Ascending aorta (tissue), 2 donors: ENCODE measurements at regions not wholly inside any gene's neighbourhood (a gene's known extent, or its start where the extent isn't known, plus 50 kb on each side); places are given as distances from the start of the nearest gene placed in this dataset.

Experiments
- DNase-seq, 2 donors: peaks; one replicate each; pipeline ENCODE4 v3.0.0-alpha.2; 2019; ENCODE audit warnings: low spot score in 2 of 2
- H3K27ac ChIP-seq, 2 donors: fragments of 200-600 bp; sonication (generic); one replicate each; pipeline ENCODE4 v1.5.1; 2016 to 2017; ENCODE audit warnings: mild to moderate bottlenecking in 1 of 2
- H3K27me3 ChIP-seq: fragments of 200-600 bp; sonication (generic); one replicate; pipeline ENCODE4 v1.5.1; 2017
- H3K36me3 ChIP-seq, 2 donors: fragments of 200-600 bp; sonication (generic); one replicate each; pipeline ENCODE4 v1.5.1; 2016
- H3K4me1 ChIP-seq, 2 donors: fragments of 200-600 bp; sonication (generic); one replicate each; pipeline ENCODE4 v1.5.1; 2016 to 2017; ENCODE audit warnings: mild to moderate bottlenecking in 1 of 2
- H3K4me3 ChIP-seq, 2 donors: fragments of 200-600 bp; sonication (generic); one replicate each; pipeline ENCODE4 v1.5.1; 2016 to 2017; ENCODE audit warnings: mild to moderate bottlenecking in 1 of 2
- H3K9me3 ChIP-seq, 2 donors: fragments of 200-600 bp; sonication (generic); one replicate each; pipeline ENCODE4 v1.5.1; 2016
- intact Hi-C: fragments of 100-400 bp; cut with DNase I; formaldehyde crosslinking; loops from one replicate; pipeline ENCODE4 v1.15.1; 2023
- TF ChIP-seq, protein P1 (sequence below), 3 experiments: fragments of 200-600 bp in 2 of 3; fragments of 450-650 bp in 1 of 3; sonication (generic) in 2 of 3; IDR thresholded peaks; one replicate each; pipeline ENCODE4 v1.5.1; 2016 to 2019; ENCODE audit warnings: antibody characterized with exemption in 3 of 3, mild to moderate bottlenecking in 1 of 3, moderate library complexity in 1 of 3

DNA sequence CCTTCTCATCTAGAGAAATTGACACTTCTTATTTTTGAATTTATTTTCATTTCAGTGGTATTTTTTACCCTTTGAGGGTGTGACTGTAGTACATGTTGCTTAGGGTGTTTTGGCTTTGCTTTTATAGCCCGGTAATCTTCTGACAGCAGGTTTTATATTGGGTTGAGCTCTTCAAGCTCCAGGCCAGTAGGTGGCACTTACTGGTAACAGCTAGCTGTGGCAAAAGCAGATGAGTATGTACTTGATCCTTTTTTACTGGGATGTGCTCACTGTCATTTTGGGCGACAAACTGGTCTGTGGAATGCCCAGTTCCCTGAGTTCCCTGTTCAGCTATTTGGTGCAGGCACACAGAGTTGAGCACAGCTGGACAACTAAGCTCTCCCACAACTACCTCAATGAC, 916.2 kb upstream of the B3GALT2 start:
- TF ChIP-seq, protein P1, sequence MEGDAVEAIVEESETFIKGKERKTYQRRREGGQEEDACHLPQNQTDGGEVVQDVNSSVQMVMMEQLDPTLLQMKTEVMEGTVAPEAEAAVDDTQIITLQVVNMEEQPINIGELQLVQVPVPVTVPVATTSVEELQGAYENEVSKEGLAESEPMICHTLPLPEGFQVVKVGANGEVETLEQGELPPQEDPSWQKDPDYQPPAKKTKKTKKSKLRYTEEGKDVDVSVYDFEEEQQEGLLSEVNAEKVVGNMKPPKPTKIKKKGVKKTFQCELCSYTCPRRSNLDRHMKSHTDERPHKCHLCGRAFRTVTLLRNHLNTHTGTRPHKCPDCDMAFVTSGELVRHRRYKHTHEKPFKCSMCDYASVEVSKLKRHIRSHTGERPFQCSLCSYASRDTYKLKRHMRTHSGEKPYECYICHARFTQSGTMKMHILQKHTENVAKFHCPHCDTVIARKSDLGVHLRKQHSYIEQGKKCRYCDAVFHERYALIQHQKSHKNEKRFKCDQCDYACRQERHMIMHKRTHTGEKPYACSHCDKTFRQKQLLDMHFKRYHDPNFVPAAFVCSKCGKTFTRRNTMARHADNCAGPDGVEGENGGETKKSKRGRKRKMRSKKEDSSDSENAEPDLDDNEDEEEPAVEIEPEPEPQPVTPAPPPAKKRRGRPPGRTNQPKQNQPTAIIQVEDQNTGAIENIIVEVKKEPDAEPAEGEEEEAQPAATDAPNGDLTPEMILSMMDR (IDR thresholded peaks at IDR 0.05): no peak
- DNase-seq: no peak
- no peak overlapping the region for H3K27ac ChIP-seq
- H3K4me1 ChIP-seq: no peaks in the 10 kb centered on the region
- no peaks in the 10 kb centered on the region for H3K27me3 ChIP-seq
- no peaks in the 10 kb centered on the region for H3K9me3 ChIP-seq
- intact Hi-C loops: no loop called here
- no peaks in the 10 kb centered on the region for H3K36me3 ChIP-seq
- no peak overlapping the region for H3K4me3 ChIP-seq

DNA sequence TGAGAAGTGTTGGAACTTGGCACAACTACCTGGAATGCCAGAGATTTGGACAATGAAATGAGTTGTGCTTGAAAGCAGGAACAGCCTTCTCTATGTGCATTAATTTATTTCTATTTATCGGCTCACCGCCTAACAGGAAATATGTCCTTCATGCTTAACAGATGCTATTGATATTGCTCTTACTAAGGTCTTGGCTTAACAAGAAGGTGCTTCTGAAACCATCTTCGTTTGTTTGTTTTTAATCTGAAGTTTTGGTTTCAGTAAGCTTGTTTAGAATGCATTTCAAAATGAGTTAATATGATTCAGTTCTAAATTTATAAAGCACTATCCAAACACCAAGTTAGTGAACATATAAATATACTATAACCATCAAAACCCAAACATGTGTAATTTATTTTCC, 898.3 kb upstream of the B3GALT2 start:
- Histone ChIP-seq H3K9me3 (no peaks in the 10 kb centered on the region), H3K27ac (no peak overlapping the region), H3K4me3 (no peak overlapping the region), H3K4me1 (no peaks in the 10 kb centered on the region), H3K36me3 (no peaks in the 10 kb centered on the region), H3K27me3 (no peaks in the 10 kb centered on the region)
- TF ChIP-seq, protein P1 (IDR thresholded peaks at IDR 0.05): no peak
- intact Hi-C loops: no loop called here
- no peak for DNase-seq

DNA sequence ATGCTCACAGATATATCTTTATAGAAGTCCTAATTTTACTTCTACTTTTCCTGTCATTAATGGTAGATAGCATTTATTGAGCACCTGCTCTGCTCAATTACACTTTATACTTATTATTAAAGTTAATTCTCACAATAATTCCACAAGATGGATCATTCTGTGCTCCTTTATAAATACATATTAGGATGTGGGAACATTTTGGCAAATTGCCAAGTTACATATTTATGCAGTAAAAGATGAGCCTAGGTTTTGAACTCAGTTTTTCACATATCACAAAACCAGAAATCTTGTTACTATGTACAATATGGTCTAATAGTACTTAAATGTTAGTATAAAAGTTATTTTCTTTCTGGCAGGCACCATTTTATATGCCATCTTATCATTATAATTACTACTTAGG, 895.0 kb upstream of the B3GALT2 start:
- Histone ChIP-seq H3K36me3 (no peaks in the 10 kb centered on the region), H3K4me3 (no peak overlapping the region), H3K4me1 (no peaks in the 10 kb centered on the region), H3K27me3 (no peaks in the 10 kb centered on the region), H3K27ac (no peak overlapping the region), H3K9me3 (no peaks in the 10 kb centered on the region)
- TF ChIP-seq, protein P1 (IDR thresholded peaks at IDR 0.05): no peak
- intact Hi-C loops: no loop called here
- no peak for DNase-seq

DNA sequence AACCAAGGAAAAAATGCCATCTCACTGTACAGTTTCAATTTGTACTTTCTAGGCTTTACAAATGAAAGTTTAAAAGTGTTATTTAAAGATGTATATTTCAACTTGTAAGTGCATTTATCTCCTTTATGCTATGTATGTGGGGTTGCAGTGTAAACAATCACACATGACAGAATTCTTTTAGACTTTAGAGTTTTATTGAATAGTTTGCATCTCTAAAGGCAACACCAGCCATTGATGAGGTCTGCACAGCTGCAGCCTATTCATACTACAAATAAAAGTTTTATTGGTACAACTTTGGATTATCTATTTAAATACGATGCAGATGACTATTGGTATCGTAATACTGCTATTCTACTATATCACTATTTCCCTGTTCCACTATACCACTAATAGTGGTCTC, 894.4 kb upstream of the B3GALT2 start:
- H3K4me3 ChIP-seq: no peak overlapping the region
- intact Hi-C loops: no loop called here
- H3K4me1 ChIP-seq: no peaks in the 10 kb centered on the region

DNA sequence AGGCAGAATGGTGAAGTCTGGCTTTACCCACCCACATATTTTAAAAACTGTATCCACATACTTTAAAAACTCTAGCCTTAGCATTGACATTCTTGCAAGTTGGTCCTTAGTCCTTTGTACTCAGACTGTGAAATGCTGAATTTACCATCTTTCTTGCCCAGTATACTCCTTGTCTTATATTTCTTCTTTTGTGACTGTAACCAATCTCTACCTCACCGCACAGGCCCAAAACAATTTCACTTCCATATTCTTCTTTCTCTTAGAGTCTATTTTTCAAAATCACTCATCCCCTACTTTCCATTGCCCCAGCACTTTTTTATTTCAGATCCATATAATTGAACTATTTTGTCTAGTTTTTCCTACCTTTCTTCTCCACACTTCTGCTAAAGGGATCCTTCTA, 892.4 kb upstream of the B3GALT2 start:
- intact Hi-C loops: no loop called here
- Histone ChIP-seq H3K9me3 (no peaks in the 10 kb centered on the region), H3K27me3 (no peaks in the 10 kb centered on the region), H3K4me1 (no peaks in the 10 kb centered on the region), H3K4me3 (no peak overlapping the region), H3K27ac (no peak overlapping the region), H3K36me3 (no peaks in the 10 kb centered on the region)
- TF ChIP-seq, protein P1 (IDR thresholded peaks at IDR 0.05): no peak
- no peak for DNase-seq

More for the DNA sequence above, 894.4 kb upstream of the B3GALT2 start:
- TF ChIP-seq, protein P1 (IDR thresholded peaks at IDR 0.05): no peak
- Histone ChIP-seq H3K36me3 (no peaks in the 10 kb centered on the region), H3K9me3 (no peaks in the 10 kb centered on the region), H3K27ac (no peak overlapping the region), H3K27me3 (no peaks in the 10 kb centered on the region)
- no peak for DNase-seq

DNA sequence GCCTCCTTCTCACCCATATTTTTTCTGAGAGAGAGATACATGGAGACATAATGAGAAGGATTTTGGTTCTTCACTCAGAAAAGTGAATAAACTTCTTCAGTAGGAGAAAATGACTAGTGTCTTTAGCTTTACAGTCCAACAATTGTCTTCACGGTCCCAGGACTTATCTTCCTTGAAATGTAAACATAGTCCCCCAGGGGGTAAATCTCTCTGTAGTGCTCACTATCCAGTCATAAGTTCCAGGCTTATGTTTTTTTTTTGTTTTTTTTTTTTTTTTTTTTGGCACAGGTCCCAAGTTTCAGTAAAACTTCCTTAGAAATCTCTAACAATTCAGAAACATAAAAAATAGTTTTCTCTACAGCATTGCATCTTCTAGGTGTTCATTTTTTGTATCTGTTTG, 890.2 kb upstream of the B3GALT2 start:
- no peak overlapping the region for H3K4me3 ChIP-seq
- H3K4me1 ChIP-seq: no peaks in the 10 kb centered on the region
- H3K36me3 ChIP-seq: no peaks in the 10 kb centered on the region
- intact Hi-C loops: no loop called here
- H3K9me3 ChIP-seq: no peaks in the 10 kb centered on the region
- no peaks in the 10 kb centered on the region for H3K27me3 ChIP-seq
- H3K27ac ChIP-seq: no peak overlapping the region
- TF ChIP-seq, protein P1 (IDR thresholded peaks at IDR 0.05): no peak
- no peak for DNase-seq
